LHCN-M2 (cell line): ENCODE measurements at regions not wholly inside any gene's neighbourhood (a gene's known extent, or its start where the extent isn't known, plus 50 kb on each side); places are given as distances from the start of the nearest gene placed in this dataset.
"Not testable (repeated sequence)": the region's sequence is repeated elsewhere in the genome, so short reads cannot be mapped to it uniquely, and the experiment has no call there.

Source experiments
- DNase-seq: peaks from one replicate; pipeline ENCODE4 v3.0.0-alpha.2; 2012; ENCODE audit warnings: low read depth

DNA sequence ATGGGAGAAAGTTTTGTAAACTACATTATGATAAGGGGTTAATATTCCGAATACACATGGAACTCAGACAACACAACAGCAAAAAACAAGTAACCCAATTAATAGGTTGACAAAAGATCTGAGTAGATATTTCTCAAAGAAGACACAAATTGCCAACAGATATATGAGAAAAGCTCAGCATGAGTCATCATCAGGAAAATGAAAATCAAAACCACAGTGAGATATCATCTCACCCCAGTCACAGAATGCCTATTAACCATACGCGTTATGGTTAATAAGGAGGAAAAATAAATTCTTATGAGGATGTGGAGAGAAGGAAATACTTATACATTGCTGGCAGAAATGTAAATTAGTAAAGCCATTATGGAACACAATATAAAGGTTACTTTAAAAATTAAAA, 695.0 kb downstream of the COL12A1 start:
- peak; percentile 55 for DNase-seq

DNA sequence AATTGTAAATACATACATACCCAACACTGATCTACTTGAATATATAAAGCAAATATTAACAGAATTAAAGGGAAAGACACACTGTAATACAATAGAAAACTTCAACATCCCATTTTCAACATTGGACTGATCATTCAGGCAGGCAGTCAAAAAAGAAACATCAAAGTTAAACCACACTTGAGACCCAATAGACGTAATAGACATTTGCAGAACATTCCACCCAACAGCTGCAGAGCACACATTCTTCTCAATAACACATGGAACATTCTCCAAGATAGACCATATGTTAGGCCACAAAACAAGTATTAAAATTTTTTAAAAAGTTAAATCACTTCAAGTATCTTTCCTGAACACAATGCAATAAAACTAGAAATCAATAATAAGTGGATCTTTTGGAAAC, 698.2 kb downstream of the COL12A1 start:
- peak; percentile 81 for DNase-seq

DNA sequence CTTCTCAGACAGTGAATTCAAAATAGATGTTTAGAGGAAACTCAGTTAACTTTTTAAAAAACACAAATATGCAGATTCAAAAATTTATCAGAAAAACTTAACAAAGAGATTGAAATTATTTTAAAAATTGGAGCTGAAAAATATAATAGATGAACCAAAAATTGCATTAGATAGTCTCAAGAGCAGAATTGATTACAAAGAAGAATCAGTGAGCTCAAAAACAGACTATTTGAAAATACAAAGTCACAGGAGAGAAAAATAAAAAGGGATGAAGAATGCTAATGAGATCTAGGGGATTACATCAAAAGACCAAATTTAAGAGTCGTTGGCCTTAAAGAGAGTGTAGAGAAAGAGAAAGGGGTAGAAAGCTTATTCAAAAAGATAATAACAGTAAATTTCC, 700.5 kb downstream of the COL12A1 start:
- no peak for DNase-seq

DNA sequence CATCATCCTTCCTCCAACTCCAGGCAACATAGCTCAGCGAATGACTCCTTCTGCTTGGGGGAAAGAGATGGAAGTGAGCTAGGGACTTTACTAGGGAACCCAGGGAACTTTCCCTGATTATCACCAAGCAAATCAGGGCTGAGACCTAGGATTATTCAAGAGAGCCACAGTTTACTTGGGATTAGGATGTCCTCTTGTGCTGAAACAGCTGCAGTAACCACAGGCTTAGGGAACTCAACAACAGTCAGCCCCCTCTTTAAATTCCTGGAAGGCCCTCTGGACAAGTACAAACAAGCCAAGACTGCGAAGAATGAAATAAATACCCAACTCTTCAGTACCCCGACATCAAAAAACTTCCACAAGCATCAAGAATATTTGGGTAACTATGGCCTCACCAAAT, 700.9 kb downstream of the COL12A1 start:
- DNase-seq = peak; percentile 48

DNA sequence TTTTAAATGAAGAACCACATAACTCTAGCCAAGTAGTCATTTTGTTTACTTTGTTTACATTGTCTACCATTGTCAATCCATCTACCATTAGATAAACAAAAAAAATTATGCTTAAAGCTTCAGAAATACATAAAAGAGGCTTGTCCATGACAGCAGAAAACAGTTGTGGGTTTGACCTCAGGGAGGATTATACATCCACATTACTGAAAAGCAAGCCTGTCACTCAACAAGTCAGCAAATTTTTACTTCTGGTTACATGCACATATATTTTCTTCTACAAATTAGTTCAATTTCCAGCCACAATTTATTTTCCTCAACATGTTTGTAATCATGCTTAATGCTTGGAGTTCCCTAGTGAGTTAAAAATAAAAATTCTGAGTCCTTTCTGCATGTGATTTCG, 713.3 kb downstream of the COL12A1 start:
- no peak for DNase-seq

DNA sequence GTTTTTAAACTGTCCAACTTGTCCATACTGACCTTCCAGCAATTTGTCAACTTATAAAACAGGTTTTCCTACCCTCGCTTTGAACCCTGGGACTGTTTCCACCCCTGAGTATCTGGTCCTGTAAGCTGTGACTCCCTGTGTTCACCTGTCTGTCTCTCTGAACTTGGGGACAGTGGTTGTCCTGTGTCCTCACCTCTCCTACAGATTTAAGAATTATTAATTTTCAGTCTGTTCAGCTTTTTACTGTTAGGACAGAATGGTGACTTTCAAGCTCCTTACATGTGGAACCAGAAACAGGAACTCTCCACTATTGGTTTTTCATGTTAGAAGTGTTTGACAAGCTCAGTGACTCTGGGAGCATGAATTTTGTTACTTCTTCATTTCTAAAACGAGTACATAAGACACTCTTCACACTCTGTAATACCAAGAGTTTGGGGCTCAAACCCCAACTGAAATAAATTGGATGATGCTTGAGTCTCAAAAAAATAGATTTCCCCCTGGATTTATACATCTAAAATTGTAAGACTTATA, 713.9 kb downstream of the COL12A1 start:
- DNase-seq = no peak

DNA sequence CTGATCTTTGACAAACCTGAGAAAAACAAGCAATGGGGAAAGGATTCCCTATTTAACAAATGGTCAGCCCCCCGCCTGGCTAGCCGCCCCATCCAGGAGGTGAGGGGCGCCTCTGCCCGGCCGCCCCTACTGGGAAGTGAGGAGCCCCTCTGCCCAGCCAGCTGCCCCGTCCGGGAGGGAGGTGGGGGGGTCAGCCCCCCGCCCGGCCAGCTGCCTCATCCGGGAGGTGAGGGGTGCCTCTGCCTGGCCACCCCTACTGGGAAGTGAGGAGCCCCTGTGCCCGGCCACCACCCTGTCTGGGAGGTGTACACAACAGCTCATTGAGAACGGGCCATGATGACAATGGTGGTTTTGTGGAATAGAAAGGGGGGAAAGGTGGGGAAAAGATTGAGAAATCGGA, 717.1 kb downstream of the COL12A1 start:
- not testable (repeated sequence) for DNase-seq

DNA sequence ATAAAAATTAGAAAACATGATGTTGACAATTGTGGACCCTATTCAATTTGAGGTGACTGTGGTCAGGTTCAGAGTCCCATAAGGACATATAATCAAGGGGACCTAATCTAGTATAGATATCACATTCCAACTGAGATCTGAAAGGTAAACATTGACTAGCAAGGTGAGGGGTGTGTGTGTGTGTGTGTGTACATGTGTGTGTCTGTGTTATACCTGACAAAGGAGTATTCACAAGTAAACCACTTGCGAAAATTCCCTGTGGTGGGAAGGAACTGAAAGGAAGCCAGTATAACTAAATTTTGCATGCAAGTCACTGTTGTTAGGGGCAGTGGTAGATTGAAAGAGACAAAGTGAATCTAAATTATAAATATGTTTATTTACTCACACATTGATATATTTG, 723.7 kb downstream of the COL12A1 start:
- DNase-seq = no peak

DNA sequence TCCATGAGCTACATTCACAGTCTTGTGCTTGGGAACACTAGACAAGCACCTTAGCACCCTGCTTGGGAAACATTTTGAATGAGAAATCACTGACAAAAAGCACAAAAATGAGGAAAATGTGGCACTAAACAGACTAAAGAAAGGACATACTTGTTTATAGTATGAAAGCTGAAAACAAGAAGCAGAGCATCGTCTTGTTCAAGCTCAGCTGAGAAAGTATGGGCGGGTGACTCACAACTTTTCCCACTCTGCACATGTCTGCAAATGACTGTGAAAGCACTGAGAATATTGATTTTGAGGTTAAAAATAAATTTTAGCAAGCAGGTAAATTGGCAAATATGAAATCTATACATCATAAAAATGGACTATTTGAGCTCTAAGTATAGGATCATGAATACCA, 725.3 kb downstream of the COL12A1 start:
- no peak for DNase-seq

DNA sequence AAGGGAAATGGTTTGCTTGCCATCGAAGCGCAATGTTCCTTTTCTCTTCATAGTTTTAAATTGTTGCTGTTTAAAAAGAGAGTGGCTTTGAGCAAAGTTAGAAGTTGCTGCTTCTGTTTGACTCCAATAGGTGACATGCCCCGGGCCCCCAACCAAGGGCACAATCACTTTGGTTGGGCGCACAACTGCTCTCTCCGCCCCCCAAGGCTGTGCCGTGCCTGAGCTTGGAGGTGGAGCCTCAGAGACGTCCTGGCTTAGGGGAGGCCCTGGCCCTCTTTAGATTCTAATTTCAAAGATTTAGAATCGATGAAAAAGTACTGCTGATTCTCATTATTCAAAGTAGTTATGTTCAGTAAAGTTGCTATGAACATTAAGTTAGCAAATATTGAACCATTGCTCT, 725.9 kb downstream of the COL12A1 start:
- DNase-seq = no peak

DNA sequence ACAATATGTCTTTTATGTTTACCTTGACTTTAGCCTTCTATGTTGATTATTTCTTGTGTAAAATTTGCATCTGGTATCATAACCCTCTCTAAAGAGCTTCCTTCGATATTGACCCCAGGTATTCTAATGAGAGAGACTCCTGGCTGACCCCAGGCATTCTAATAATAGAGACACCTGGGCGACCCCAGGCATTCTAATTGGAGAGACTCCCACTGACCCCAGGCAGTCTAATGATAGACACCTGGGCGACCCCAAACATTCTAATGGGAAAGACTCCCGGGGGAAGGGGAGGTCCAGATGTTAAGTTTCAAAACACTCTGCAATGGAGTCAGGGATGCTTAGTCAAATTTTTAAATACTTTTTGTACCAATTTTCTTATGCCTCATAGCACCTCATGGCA, 726.4 kb downstream of the COL12A1 start:
- no peak for DNase-seq

DNA sequence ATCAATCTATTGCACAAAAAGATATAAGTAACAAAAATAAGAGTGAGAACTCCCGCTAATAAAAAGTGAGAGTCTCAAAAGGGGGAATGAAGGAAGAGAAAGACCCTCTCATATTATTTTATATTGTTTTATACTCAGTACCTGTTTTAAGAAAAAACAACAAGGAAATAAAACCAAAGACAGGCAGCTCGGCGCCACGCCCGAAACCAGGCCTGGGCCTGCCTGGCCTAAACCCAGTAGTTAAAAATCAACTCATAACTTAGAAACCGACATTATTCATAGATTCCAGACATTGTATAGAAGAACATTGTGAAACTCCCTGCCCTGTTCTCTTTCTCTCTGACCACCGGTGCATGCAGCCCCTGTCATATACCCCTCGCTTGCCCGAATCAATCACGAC, 731.8 kb downstream of the COL12A1 start:
- not testable (repeated sequence) for DNase-seq

DNA sequence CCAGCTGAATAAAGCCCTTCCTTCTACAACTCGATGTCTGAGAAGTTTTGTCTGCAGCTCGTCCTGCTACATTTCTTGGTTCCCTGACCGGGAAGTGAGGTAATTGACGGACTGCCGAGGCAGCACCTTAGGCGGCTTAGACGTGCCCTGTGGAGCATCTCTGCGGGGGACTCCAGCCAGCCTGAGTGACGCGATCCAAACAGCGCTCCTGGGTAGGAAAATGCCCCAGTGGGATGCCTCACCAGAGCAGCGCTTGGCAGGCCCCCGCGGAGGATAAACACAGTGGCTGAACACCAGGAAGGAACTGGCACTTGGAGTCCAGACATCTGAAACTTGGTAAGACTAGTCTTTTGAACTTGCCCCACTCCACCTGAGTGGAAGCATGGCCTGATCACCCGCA, 737.3 kb downstream of the COL12A1 start:
- not testable (repeated sequence) for DNase-seq

DNA sequence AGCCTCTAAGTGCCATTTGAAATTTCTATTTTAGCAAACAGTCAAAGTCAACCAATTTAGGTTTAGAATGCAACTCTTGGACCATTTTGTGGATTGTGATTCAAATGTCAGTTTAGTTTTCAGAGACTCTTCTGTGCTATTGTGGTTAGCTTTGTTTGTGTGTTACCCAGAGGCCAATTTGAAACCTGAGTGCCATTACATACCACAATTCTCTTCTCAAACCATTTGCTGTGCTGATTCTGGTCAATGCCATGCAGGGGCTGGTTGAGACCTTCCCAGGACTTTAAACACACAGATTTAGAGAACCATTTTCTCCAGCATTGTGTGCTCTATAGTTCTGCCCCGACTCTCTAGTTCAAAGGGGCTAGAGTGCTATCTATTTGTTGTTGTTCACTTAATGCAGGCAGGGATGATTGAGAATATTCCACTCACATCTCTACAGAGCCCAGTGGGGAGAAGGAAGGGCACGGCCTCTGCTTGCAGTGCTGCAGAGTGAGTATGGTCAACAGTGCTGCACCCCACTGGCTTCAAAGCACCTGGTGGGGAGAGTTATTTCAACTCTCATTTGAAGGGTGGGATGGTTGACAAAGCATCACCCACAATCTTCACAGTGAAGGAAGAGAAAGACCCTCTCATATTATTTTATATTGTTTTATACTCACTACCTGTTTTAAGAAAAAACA, 738.2 kb downstream of the COL12A1 start:
- DNase-seq = peak; percentile 5

DNA sequence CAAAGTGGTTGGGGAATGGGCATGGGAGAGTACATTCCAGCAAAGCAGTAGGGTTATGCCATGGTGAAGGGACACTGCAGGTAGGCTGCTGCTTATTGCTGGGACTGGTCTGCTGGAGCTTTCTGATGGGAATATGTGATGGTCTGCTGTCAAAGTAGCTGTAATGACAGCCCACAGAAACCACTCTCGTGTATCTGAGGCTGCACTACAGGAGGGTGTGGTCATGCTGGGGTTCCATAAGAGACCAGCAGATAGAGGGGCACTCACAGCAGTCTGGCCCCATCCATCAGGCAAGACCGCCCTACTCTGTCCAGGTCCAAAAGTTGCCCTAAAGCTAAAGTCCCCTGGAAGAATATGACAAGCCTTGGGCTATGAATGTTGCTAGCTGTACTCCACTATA, 739.3 kb downstream of the COL12A1 start:
- DNase-seq = no peak

DNA sequence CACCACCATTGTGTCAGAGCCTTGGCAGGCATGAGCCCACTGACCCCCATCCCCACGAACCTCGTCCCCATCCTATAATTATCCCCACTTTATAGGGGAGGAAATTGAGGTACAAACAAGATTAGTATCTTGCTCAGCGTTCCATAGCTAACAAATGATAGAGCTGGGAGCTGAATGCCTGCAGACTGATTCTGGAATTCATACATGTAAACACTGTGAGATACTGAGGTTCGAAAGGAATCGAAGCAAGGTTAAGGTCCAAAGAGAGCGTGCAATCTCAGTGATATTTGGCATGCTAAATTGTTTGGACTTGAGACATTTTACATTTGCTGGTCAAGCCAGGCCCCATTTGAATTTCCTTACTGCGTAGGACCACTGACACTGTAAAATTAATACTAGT, 746.6 kb downstream of the COL12A1 start:
- no peak for DNase-seq

DNA sequence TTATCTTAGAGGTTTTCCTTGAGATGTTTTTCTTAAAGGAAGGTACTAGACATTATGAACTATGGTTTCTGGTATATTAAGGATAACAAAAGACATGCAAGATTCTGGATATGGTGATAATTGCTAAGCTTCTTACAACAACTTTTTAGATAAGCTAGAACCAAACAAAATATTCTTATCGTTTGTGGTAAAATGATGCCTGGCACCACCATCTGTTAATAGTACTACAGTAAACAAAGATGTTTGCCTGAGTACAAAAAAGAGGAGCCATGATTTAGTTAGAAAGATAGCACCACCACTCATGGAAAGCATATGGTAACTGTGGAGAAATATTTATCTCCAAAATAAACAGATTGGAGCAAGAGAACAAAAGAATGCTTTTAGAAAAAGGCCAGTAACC, 747.3 kb downstream of the COL12A1 start:
- DNase-seq = no peak

DNA sequence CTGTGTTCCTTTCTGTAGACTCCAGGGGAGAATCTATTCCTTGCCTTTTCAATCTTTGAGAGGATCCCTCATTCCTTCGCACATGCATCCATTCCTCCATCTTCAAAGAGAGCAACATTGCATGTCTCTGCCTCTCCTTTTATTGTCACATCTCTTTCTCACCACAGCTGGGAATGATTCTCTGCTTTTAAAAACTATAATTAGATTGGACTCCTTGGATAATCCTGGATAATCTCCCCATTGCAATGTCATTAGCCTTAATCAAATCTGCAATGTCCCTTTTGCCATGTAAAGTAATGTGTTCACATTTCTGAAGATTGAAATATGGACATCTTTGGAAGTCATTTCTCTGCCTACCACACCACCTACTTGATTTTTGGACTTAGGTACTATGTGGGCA, 750.1 kb downstream of the COL12A1 start:
- no peak for DNase-seq

DNA sequence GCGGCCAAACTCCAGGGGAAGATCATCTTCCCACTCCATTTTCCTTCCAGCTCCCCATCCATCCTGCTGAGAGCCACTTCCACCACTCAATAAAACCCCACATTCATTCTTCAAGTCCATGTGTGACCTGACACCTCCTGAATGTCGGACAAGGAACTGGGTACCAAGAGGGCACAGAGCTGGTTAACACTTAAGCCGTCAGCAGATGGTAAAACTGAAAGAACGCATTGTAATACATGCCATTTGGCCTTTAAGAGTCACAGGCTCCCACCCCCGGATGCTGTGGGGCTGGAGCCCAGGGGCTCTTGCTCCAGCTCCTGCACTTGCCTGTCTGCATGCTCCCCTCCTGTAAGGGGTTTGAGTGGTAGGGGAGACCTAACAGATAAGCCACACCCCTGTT, 753.9 kb downstream of the COL12A1 start:
- DNase-seq = no peak

DNA sequence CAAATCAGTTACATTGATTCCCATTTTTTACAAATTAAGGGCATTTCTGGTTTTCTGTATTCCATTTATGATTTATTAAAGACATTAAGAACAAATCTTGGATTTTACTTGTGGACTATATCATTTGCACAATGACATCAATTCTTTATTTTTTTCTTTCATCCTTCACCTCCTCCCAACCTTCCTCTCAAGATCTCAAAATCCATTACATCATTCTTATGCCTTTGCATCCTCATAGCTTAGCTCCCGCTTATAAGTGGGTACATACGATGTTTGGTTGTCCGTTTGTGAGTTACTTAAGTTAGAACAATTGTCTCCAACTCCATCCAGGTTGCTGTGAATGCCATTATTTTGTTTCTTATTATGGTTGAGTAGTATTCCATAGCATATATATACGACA, 752.8 kb downstream of the CD109 start:
- no peak for DNase-seq

DNA sequence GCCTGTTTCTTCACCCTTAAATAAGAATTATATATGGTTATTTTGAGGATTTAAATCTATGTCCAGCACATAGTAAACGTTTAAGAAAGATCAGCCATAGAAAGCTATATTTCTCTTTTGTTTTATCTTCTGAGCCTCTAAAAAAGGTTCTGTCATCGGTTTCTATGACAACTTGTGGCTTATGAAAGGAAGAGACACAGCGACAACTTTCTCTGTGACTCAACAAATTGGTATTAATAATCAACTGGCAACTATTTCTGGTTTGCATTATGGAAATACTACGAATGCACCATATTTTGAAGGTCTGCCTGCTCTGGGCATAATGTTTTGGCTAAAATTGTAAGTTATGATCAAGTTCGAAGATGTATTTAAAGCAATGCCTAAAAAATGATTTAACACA, 751.0 kb downstream of the CD109 start:
- DNase-seq = peak; percentile 60

DNA sequence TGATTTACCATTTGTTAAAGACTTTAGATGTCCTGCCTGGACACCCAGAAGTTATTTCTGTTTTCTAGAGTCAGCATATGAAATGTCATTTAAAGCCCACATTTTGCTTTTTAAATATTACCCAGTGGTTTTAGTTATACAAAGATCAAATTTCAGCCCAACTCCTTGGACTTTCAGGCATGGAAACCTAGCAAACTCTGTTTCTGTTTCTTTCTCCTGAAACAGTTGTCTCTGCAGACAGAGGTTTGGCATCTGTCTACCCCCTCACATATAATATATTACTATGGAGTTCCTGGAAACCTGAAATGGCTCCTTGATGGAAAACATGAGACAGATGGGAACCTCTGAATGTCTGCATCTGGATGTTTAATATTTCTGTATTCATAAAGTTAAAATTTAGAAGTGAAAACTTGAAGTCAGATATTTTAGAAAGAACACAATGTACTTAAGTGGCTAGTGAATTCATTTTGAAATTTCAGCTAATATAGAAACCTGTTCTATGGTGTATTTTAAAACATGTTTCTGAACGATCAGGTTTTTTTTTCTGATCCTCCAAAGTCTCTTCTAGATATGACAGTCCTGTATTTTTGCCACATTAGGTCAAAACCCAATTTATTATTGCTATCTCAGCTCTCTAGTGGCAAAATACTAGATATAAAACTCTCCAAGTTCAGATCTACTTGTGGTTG, 743.3 kb downstream of the CD109 start:
- peak; percentile 16 for DNase-seq

DNA sequence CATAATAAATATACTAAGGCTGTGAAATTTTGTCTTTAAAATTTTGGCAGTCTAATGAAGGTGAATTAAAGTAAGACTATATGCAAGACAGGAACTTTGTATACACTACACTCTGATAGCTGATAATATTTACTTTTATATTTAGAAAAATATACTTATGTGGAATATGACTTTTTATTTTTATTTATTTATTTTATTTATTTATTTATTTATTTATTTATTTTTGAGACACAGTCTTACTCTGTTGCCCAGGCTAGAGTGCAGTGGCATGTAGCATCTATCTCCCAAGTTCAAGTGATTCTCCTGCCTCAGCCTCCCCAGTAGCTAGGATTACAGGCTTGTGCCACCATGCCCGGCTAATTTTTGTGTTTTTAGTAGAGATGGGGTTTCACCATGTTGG, 742.4 kb downstream of the CD109 start:
- DNase-seq = not testable (repeated sequence)
